D721Med (cell line): ENCODE measurements at regions not wholly inside any gene's neighbourhood (a gene's known extent, or its start where the extent isn't known, plus 50 kb on each side); places are given as distances from the start of the nearest gene placed in this dataset.

Experiments used
- DNase-seq: peaks from one replicate; pipeline ENCODE4 v3.0.0; 2011; ENCODE audit warnings: low spot score; ENCODE audit not compliant: insufficient read length
- FAIRE-seq: peaks from 2 replicates; lab custom pipeline; 2011; peaks lifted over from hg19 to GRCh38; lab: Jason Lieb, UNC
- CTCF ChIP-seq: IDR thresholded peaks from 2 replicates; pipeline ENCODE4 v1.5.1; 2012; ENCODE audit warnings: mild to moderate bottlenecking, control low read depth; ENCODE audit not compliant: insufficient read depth; ENCODE audit errors: missing control alignments

- FAIRE-seq (no peak), DNase-seq (no peak)
- TF ChIP-seq CTCF: no peak
Measured at GRCh38 chr9:13053504-13053903, 226.0 kb downstream of the MPDZ start.

- FAIRE-seq (no peak), DNase-seq (no peak)
- TF ChIP-seq CTCF: no peak
Measured at GRCh38 chr9:13054389-13054788, 225.1 kb downstream of the MPDZ start.
